HG03442 (cell line): ENCODE measurements at regions not wholly inside any gene's neighbourhood (a gene's known extent, or its start where the extent isn't known, plus 50 kb on each side); places are given as distances from the start of the nearest gene placed in this dataset.
"Not testable (repeated sequence)": the region's sequence is repeated elsewhere in the genome, so short reads cannot be mapped to it uniquely, and the experiment has no call there.

Experiments
- ATAC-seq: cut with Tn5 transposase; IDR thresholded peaks from one replicate; pipeline ENCODE4 v1.9.1; 2021; ENCODE audit warnings: mild to moderate bottlenecking, moderate library complexity; ENCODE audit not compliant: unreplicated experiment

DNA sequence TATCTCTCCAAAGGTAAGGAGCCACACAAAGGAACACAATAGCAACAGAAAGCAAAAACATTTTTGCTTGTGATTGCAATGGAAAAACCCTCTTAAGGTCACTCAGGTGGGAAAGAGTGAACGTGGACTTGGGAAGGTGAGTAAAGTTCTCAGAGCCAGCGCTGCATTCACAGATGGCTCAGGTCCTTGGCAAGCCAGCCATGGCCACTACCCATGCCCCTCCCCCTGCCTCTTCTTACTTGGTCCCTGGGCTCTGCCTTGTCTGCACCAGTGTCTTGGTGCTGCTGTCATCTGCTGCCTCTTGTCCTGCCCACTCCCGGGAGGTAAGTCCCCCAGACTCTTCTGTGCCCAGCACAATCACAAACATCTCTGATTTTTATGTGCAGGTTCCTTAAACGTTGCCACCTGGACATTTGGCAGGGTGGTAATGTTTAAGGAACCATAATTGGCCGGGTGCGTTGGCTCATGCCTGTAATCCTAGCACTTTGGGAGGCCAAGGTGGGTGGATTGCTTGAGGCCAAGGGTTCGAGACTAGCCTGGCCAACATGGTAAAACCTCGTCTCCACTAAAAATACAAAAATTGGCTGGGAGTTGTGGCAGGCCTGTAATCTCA lies 74.6 kb downstream of the FEM1C start:
- no peak for ATAC-seq

DNA sequence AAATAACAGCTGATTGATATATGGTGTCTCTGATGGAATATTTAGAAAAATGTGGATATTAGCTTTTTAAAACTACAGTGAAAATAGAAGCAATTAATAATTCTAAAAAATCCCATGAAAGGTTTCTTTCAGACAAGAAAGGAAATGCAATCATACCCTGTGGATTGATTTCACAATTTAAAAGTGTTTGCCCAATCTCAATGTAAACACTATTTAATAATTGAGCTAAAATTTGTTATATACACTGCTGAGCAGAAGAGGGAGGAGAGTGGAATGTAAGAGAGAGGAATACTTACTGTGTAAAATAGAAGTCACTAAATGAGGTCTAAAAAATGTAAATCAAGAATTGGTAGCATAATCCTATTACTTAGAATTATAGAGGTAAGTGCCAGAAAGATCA lies 76.9 kb downstream of the FEM1C start:
- no peak for ATAC-seq

DNA sequence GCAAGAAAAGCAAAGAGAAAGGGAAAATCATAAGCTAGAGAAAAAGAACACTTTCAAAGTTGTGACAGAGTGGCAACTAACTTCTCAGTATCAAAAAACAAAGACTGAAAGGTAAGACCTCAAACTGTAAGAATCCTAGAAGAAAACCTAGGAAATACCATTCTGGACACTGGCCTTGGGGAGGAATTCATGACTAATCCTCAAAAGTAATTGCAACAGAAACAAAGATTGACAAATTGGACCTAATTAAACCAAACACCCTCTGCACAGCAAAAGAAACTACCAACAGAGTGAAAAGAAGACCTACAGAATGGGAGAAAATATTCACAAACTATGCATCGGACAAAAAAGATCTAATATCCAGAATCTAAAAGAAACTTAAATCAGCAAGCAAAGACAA lies 79.1 kb downstream of the FEM1C start:
- no peak for ATAC-seq

DNA sequence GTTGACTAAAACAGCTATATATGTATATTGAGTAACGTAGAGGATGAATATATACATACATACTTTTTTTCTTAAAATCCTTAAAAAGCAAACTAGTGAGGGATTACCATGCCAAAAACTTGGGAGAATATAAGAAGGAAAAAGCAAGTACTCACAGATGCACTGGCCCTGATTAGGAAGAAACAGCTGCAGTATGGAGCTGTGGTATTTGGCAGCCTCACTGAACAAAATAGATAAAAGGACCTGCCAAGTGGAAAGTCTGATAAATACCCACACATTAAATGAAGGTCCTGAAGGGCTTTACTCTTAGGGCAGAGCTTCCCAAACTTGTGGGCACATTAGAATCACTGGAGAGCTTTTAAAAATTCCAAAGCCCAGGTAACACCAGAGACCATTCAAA lies 80.6 kb downstream of the FEM1C start:
- no peak for ATAC-seq

DNA sequence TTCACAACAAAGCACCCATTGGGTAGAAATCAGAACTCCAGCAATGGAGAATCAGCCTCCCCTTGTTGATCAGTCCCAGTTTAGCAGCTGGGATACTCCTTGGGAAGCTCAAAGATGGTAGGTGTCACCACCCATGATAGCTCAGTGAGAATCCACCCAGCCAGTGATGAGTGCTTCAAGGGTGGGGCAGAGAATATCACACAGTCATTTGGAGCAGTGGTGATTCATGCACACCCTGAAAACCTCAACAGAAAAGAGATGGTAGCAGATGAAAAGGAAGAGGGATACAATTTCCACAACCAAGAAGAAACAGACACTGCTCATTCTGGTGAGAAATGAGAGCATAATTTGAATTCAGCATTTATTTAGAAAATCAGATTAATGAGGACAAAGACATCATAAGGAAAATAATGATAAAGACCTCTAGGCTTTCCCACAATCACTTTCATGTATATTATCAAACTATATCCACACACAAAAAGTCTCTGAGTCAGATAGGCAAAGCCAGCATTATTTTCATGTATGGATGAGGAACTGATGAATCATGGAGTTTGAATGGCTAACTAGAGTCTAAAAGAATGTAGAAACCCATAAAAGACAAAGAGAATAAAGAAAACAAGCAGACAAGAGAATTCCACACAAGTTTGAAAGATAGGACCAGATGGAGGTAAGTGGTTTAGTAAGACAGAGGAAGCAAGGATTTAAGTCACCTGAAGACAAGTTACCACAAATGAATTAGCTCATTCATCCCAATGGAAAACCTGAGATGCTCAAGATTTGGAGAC lies 82.9 kb downstream of the FEM1C start:
- peak; percentile 56 for ATAC-seq

DNA sequence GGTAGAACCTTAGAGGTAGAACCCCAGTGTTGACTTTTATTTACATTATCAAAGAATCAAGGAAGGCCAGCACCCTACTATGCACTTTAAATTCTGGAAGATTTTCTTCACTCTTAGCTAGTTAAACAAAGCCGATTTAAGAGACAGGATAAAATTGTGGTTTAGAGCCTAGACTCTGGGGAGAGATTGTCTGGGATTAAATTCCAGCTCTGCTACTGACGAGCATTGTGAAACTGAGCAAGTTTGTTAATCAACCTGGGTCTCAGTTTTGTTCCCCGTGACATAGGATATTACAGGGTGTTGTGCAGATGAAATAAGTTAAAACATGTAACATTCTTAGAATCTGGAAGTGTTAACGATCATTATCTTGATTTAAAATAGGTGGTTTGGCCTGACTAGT lies 83.5 kb downstream of the FEM1C start:
- ATAC-seq: no peak

DNA sequence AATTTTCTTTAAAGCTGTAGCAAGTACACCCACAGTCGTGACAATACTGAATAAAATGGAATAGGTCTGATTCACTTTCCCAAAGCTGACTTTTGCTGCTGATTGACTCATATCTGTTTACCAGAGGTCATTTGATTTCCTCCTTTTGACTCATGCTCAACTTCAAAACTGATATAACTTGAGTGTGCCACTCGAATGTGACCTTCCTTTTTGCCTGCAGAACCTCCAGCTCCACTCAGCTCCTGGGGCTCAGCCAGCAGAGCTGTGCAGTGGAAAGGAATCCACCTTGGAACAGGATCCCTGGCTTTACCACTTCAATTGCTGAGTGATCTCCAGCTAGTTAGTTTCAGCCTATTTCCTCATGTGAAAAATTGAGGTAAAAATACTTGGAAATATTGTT lies 84.1 kb downstream of the FEM1C start:
- peak; percentile 77 for ATAC-seq

DNA sequence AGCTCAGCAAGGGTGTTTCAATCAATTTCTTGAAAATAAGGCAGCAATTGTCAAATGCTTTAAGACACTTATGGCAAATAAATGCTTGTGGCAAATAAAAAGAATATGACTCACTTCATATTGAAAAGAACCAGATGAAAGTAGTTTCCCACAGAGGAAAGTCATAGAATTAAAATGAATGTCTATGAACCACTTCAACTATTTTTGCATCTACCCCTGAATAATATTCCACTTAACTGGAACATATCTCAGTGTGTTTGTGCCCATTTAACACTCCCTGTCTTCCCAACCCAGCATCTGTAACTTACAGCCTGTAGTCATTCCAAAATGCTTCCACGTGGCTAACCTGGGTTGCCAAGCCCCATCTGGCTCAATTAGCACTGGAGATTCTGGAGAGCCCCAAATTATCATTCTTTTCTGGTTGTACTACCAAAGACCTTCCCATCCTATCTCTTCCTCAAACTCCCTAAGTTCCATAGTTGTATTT lies 84.7 kb downstream of the FEM1C start:
- no peak for ATAC-seq

DNA sequence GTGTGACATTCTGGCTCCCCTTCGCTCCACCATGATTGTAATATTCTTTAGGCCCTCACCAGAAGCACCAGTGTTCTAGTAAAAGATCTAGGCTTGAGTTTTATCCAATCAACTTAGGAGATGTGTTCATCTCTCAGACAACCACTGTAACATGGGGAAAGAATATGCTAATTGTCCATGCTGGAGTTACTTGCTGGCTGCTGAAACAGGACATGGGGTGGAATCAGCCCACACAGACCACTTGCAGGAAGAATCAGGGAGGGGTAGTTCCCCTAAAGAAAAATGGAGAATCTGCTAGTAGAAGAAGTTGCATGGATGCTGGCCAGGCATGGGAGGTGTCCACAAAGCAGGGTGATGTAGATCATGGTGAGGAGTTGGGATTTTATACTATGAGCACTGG lies 86.2 kb downstream of the FEM1C start:
- no peak for ATAC-seq

DNA sequence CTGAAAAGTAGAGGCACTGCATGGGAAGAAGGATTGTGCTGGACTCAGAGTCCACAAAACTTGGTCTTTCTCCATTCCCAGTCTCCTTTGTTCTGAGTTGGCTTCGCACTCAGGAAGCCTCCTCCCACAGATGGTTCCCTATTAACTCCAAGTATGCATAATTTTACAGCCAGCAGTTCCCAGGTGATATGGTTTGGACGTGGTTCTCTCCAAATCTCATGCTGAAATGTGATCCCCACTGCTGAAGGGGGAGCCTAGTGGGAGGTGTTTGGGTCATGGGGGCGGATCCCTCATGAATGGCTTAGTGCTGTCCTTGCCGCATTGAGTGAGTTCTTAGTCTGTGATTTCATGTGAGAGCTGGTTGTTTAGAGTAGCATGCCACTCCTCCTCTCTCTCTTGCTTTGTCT lies 86.6 kb downstream of the FEM1C start:
- no peak for ATAC-seq

DNA sequence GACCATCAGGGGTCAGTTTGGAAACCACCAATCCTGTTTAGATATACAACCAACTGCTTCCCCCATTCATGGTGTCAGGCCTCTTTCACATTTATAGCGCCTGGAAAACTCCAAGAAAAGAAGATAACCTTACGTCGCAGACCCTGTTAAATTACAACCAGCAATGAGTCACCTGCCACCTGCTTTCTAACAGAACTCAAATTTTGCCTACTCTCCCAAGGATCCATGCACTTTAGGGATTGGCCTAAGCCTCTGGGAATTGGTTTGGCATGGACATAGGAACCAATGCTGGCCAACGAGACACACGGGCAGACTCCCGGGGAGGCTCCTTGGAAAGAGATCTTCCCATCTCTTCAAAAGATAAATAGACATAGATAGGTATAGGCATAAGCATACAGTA lies 87.0 kb downstream of the FEM1C start:
- ATAC-seq: no peak

DNA sequence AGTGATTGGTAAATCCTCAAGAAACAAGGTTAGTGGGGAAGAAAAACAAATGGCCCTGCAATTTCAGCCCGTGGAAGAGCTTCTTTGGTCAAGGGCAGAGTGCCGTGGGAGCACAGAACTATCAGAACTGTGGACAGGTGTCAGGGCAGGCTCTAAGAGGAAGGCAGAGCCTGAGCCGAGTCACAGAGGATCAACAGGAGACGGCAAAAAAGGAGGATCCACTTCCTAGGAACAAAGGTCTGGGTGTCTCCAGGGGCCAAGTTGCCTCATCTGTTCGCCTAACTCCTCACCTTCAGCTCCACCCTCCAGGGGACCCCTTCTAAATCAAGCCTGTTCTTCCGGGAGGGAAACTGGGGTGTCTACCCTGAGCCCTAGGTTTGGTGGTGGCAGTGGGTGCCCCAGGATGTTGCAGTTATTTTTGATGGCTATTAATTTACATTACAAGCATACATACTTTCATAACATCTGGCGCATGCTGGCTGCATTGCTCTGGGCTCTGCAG lies 88.0 kb downstream of the FEM1C start:
- no peak for ATAC-seq

DNA sequence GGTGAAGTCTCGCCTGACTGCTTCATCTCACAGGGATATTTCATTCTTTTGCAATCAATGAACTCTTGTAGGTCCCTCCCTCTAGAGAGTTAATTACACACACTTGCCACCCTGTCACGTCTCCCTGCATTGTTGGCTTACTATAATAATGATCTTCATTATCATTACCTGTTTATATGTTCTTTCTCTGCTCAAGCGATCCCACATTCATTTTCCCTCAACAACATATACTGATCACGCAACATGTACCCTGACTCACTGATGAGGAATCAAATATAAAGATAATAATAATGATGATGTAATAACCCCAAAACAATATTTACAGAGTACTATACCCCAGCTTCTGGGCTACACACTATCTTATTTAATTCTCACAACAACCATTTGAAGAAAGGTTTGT lies 88.5 kb downstream of the FEM1C start:
- no peak for ATAC-seq

DNA sequence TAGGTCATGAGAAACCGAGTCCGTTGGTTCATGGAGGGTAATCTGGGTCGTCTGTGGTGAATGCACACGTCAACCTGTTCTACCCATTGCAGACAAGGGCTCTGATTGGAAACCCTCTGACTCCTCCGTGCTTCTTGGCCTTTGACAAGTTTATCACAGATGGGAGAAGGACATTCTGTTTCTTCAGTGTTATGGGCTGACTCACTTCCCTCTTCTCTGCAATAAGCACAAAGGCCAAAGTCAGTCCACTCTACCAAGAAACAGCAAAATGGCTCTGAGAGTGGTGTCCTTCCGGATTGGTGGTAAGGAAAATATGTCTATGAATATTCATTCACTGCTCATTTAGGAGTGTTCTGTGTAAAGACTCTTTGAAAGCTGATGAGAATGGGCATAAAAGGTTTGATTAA lies 89.3 kb downstream of the FEM1C start:
- no peak for ATAC-seq

DNA sequence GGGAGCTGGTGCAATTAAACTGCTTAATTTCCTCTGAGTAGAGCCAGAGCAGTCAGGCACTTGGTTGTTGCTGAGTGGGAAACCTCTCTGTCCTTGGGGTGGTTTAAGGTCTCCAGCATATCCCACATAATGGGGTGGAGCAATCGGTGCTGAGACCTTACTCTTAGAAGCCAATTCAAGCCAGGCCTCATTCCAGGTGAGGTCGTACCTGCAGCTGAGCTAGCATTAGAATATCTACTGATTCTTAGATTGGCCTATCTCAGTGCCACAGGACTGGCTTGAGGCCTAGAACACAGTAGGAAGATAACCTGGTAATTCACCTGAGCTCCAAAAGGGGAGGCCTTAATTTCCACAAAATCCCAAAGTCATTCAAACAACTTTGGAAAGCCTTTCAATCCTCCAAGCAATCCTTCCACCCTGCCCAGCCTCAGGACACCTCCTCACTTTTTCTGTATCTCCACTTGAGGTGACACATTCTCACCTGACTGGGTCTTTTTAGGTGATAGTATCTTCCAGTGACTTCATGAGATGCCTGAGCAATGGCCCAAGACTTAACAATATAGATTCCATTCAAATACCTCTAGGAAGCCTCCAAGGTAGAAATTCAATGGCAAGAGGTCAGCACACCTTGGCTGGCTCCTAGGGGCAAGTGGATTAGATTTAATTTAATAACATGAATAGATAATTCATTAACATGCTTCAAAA lies 91.0 kb downstream of the FEM1C start:
- no peak for ATAC-seq

DNA sequence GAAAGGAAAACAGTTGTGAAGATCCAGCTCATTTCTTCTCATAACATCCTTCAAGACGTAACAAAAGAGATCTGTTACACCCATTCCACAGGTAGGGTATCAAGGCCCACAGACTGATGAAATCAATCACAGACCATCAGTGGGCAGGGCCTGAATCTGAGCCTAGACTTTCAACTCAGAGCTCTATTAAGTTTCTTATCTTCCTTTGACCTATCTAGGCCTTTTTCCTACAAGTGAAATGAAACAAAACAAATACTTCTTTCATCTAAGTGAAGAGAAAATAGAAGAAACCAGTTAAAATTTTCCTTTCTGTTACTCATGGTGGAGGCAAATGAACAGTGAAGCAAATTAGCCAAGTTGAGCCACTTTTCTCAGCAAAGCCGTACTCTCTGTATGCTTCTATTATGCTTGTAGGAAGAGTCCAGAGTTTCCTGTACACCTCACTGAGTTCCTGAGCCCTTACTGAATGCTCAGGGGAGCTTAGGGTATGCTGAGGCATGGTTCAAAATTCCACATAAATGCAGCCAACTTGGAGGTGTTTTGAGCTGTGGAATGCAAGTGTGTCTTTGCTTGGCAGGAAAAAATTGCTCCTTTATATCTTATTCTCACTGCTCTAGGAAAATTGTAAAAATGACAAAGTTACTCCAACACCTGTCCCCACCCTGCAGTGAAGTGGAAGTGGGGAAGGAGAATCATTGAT lies 91.9 kb downstream of the FEM1C start:
- ATAC-seq: no peak

DNA sequence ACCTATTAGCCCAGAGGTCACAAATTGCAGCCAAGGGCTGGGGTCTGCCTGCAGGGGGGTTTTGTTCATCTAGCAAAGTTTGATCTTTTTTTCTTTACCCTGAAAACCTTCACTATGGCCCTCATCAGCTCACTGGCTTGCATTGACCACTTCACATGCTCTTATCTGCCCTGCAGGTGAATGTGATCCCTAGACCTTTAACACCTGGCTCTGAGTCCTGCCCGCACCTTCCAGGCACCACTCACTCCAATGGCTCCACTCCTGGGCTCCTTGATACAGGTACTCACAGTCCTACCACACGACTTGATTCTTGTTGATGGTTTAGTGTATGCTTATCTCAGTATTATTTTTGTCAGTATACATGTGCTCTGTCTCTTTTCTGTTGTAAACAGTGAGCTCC lies 92.5 kb downstream of the FEM1C start:
- ATAC-seq: no peak

DNA sequence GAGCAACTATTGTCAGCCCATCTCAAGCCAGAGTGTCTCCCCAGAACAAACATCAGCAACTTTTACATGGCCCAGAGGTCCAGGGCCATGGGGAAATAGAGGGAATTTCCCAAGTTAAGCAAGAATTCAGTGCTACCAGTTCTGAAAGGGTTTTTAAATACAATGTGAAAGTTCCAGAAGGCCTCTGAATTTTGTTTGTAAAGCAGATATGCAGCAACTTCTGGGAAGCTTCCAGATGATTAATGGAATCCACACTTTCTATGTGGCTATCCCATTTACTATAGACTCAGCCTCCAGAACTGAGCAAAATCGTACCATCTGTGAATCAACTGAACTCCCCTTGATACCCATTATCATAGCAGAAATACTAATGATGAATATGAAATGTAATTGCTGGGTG lies 93.8 kb downstream of the FEM1C start:
- ATAC-seq: peak; percentile 63

DNA sequence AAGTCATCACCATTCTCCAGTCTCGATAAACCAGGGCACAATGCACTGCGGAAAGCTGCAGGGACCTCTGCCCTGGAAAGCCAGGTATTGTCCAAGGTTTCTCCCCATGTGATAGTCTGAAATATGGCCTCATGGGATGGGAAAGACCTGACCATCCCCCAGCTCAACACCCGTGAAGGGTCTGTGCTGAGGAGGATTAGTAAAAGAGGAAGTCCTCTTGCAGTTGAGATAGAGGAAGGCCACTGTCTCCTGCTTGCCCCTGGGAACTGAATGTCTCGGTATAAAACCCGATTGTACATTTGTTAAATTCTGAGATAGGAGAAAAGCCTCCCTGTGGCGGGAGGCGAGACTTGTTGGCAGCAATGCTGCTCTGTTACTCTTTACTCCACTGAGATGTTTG lies 95.9 kb downstream of the FEM1C start:
- not testable (repeated sequence) for ATAC-seq

DNA sequence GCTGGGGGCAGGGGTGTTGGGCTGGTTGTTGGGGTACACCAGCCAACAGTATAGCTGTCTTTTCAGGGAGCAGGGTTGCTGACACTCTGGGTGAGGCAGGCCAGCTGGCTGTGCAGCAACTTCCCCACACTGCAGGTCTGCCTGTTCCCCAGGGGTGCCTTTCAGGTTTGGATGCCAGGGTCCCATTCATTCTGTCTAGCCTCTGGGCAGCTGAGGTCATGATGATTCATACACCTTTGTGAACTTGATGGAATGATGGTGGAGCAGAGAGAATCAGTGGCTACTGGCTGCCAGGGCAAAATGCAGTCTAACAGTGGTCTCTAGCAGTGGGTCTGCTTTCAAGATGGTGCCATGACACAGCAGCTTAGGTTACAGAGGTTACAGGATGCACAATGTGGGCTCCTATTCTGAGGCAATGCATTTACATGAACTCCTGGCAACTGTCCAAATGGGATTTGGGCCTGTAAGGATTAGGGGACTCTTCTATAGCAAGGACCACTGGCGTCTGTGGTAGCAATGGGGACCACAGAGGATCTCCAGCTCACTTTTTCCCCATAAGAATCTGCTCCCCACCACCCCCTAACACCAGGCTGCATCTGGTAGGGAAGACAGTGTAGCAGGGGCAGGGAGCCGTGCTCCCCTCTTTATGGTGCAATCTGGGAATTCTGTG lies 103.7 kb downstream of the FEM1C start:
- ATAC-seq: no peak

DNA sequence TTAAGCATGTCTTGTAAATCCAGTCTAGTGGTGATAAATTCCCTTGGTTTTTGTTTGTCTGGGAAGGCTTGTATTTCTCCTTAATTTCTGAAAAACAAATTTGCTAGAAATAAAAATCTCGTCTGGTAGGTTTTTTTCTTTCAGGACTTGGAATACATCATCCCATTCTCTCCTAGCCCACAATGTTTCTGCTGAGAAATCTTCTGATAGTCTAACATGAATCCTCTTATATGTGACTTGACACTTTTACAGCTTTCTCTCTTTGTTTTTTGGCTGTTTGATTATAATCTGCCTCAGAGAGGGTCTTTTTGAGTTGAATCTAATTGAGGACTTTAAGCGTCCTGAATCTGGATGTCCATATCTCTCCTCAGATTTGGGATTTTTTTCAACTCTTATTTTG lies 104.9 kb downstream of the FEM1C start:
- ATAC-seq: no peak
